CD4-positive, alpha-beta T cell (primary cell): ENCODE measurements at regions not wholly inside any gene's neighbourhood (a gene's known extent, or its start where the extent isn't known, plus 50 kb on each side); places are given as distances from the start of the nearest gene placed in this dataset.

Experiments used
- ATAC-seq: fragments of 200-7000 bp; cut with Tn5 transposase; one replicate; pipeline ENCODE4 v1.10.0; 2022; ENCODE audit warnings: mild to moderate bottlenecking; ENCODE audit not compliant: poor library complexity
- CTCF ChIA-PET: fragments of 350-600 bp; sonication (Branson Sonifier 250); formaldehyde crosslinking; loops from one replicate; lab custom pipeline; 2021; ENCODE audit warnings: antibody characterized with exemption, inconsistent platforms; lab: Charles Lee
- POLR2A ChIA-PET: fragments of 350-600 bp; sonication (Branson Sonifier 250); formaldehyde crosslinking; loops from one replicate; lab custom pipeline; 2021; ENCODE audit warnings: antibody characterized with exemption, inconsistent platforms; lab: Charles Lee
- DNase-seq, 14 experiments: peaks; one replicate each; pipeline ENCODE4 v3.0.0-alpha.2; 2013 to 2020; ENCODE audit warnings: mixed read lengths in 2 of 14
- H3K27ac ChIP-seq, 2 donors: one replicate each; pipeline versions ENCODE4 v1.5.1 to v1.7.0; 2013; ENCODE audit warnings: low read length in 2 of 2, low read depth in 1 of 2, mild to moderate bottlenecking in 1 of 2
- H3K27me3 ChIP-seq, 2 experiments: 1 replicate in 1 of 2; 2 replicates in 1 of 2; pipeline versions ENCODE4 v1.6.1 to v1.7.0; 2013; ENCODE audit warnings: low read length in 2 of 2, control low read depth in 1 of 2, mild to moderate bottlenecking in 1 of 2, moderate library complexity in 1 of 2; ENCODE audit not compliant: insufficient read depth in 2 of 2, control insufficient read depth in 1 of 2
- H3K36me3 ChIP-seq: one replicate; pipeline ENCODE4 v1.6.1; 2013; ENCODE audit warnings: low read length, control low read depth; ENCODE audit not compliant: insufficient read depth
- H3K4me1 ChIP-seq: one replicate; pipeline ENCODE4 v1.6.1; 2013; ENCODE audit warnings: low read length, control low read depth; ENCODE audit not compliant: insufficient read depth
- H3K4me3 ChIP-seq: one replicate; pipeline ENCODE4 v1.5.1; 2013; ENCODE audit warnings: mild to moderate bottlenecking, low read length, moderate library complexity
- H3K9me3 ChIP-seq, 2 experiments: 1 replicate in 1 of 2; 2 replicates in 1 of 2; pipeline versions ENCODE4 v1.6.1 to v1.7.0; 2013; ENCODE audit warnings: low read length in 2 of 2, mild to moderate bottlenecking in 2 of 2, control low read depth in 1 of 2, moderate library complexity in 1 of 2; ENCODE audit not compliant: control insufficient read depth in 1 of 2, insufficient read depth in 1 of 2
- H3K27ac Mint-ChIP-seq: one replicate; pipeline ENCODE4 v1.8.0; 2020; ENCODE audit warnings: mixed read lengths
- H3K27me3 Mint-ChIP-seq: one replicate; pipeline ENCODE4 v1.8.0; 2021; ENCODE audit warnings: mixed read lengths
- H3K36me3 Mint-ChIP-seq: one replicate; pipeline ENCODE4 v1.8.0; 2021; ENCODE audit warnings: low read depth, mixed read lengths
- H3K4me1 Mint-ChIP-seq: one replicate; pipeline ENCODE4 v1.8.0; 2021; ENCODE audit warnings: low read depth, mixed read lengths
- H3K4me3 Mint-ChIP-seq: one replicate; pipeline ENCODE4 v1.8.0; 2020; ENCODE audit warnings: mild to moderate bottlenecking, mixed read lengths
- H3K9me3 Mint-ChIP-seq: one replicate; pipeline ENCODE4 v1.8.0; 2020; ENCODE audit warnings: mixed read lengths
- CTCF ChIP-seq: fragments of 200-600 bp; IDR thresholded peaks from one replicate; pipeline ENCODE4 v1.8.0; 2022; ENCODE audit warnings: antibody characterized with exemption, mild to moderate bottlenecking
- intact Hi-C, 2 experiments: fragments of 100-400 bp; cut with DNase I in 1 of 2; cut with micrococcal nuclease in 1 of 2; formaldehyde crosslinking; loops; one replicate each; pipeline versions ENCODE4 v1.15.1 to v1.9.0; 2023 to 2025; cut with DNase I, micrococcal nuclease

- DNase-seq (no peak), ATAC-seq (no peak)
- no peak overlapping the region for H3K4me3 ChIP-seq
- H3K27ac Mint-ChIP-seq, result no peak overlapping the region
- peaks cover 20% of the 10 kb centered on the region for H3K27me3 Mint-ChIP-seq
- H3K36me3 Mint-ChIP-seq, result no peaks in the 10 kb centered on the region
- peaks cover 3 to 10% of the 10 kb centered on the region in 2 experiments for H3K9me3 ChIP-seq
- H3K36me3 ChIP-seq, result no peaks in the 10 kb centered on the region
- peaks cover 8% of the 10 kb centered on the region for H3K9me3 Mint-ChIP-seq
- H3K27ac ChIP-seq, result no peak overlapping the region
- H3K4me3 Mint-ChIP-seq, result no peak overlapping the region
- POLR2A ChIA-PET, result no interaction called here
- no peaks in the 10 kb centered on the region for H3K4me1 ChIP-seq
- no peak for TF ChIP-seq CTCF
- H3K27me3 ChIP-seq, result peaks cover 0 to 5% of the 10 kb centered on the region in 2 experiments
- H3K4me1 Mint-ChIP-seq, result no peaks in the 10 kb centered on the region
- CTCF ChIA-PET, result no interaction called here
- intact Hi-C loops, result no loop called here
Measured at GRCh38 chr21:32120230-32120629, 158.6 kb downstream of the MIS18A start.

DNA sequence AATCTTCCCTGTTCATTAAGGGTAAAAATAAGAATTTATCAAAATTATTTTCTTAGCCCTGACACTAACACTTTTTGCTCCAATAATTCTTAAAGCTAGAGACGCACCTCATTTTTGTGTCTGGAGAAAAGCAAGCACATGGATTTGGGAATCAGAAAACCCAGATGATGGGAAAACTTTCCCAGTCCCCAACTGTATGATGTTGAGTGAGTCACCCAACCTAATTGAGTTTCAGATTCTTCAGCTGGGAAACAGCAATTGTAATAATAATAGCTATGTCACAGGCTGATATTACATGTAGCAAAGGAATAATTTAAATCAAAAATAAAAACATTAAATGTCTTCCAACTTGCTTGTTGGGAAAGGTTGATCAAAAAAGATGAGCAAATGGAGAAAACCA, 159.0 kb downstream of the MIS18A start:
- H3K4me3 ChIP-seq, result no peak overlapping the region
- H3K27me3 Mint-ChIP-seq, result peaks cover 20% of the 10 kb centered on the region
- H3K27ac Mint-ChIP-seq, result no peak overlapping the region
- no peaks in the 10 kb centered on the region for H3K4me1 ChIP-seq
- POLR2A ChIA-PET, result no interaction called here
- peaks cover 0 to 6% of the 10 kb centered on the region in 2 experiments for H3K27me3 ChIP-seq
- no peak overlapping the region for H3K4me3 Mint-ChIP-seq
- DNase-seq (no peak), ATAC-seq (no peak)
- no peaks in the 10 kb centered on the region for H3K36me3 ChIP-seq
- H3K36me3 Mint-ChIP-seq, result no peaks in the 10 kb centered on the region
- TF ChIP-seq CTCF, result no peak
- CTCF ChIA-PET, result no interaction called here
- H3K4me1 Mint-ChIP-seq, result no peaks in the 10 kb centered on the region
- H3K9me3 ChIP-seq, result peaks cover 3 to 10% of the 10 kb centered on the region in 2 experiments
- H3K27ac ChIP-seq, result no peak overlapping the region
- peaks cover 8% of the 10 kb centered on the region for H3K9me3 Mint-ChIP-seq
- intact Hi-C loops, result no loop called here

DNA sequence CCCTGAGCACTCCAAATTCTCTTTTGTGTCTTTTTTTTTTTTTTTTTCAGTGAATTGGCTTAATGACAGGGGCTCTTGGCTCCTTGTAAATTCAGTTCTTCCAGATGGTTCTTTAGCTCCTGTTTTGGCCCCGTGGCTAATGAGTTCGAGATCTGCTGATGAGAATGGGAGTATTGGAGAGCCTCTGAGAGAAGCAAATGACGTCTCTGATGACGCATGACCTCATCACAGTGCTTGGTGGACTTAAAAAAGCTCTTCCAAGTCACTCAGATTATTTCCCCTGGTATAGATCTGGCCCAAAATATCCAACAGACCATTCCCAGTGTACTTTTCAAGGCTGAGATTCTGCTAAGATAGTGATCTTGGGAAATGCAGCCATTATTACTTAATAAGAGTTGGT, 159.5 kb downstream of the MIS18A start:
- DNase-seq (no peak), ATAC-seq (no peak)
- Histone ChIP-seq H3K27ac (no peak overlapping the region), H3K4me3 (no peak overlapping the region), H3K27me3 (peaks cover 0 to 6% of the 10 kb centered on the region in 2 experiments), H3K4me1 (no peaks in the 10 kb centered on the region), H3K36me3 (no peaks in the 10 kb centered on the region), H3K9me3 (peaks cover 3 to 10% of the 10 kb centered on the region in 2 experiments)
- H3K9me3 Mint-ChIP-seq, result peaks cover 8% of the 10 kb centered on the region
- no peaks in the 10 kb centered on the region for H3K36me3 Mint-ChIP-seq
- H3K4me1 Mint-ChIP-seq, result no peaks in the 10 kb centered on the region
- peaks cover 18% of the 10 kb centered on the region for H3K27me3 Mint-ChIP-seq
- H3K4me3 Mint-ChIP-seq, result no peak overlapping the region
- CTCF ChIA-PET, result no interaction called here
- no peak for TF ChIP-seq CTCF
- intact Hi-C loops, result no loop called here
- POLR2A ChIA-PET, result no interaction called here
- H3K27ac Mint-ChIP-seq, result no peak overlapping the region
